ENCODE measurements at regions not wholly inside any gene's neighbourhood (a gene's known extent, or its start where the extent isn't known, plus 50 kb on each side); places are given as distances from the start of the nearest gene placed in this dataset.

DNA sequence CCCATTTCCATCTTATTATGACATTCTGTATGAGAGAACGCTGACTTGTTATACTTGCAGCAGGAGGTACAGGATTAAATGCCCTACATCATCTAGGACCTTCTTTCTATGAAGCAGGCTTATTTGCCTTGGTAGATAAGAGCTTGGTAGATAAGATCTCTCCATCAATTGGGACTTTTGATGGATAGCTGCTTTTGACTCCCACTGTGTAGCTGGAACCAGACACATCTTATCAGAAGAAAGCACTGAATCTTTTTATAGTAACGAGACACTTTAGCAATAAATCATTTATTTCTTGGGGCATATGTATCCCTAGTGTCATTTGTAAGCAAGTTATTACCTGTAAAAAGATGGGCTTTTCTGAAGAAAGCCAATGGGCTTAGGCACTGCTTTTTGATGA is 613.9 kb downstream of the TECRL start:
- no peak for TF ChIP-seq CTCF (IDR thresholded peaks at IDR 0.05)
- TF ChIP-seq EP300 (IDR thresholded peaks at IDR 0.05; ENCODE audit: low read depth) = no peak
- no peak for TF ChIP-seq POLR2A (IDR thresholded peaks at IDR 0.05)
